SK-N-SH treated with all-trans-retinoic acid at 6 μM for 48 hours (cell line): ENCODE measurements at regions not wholly inside any gene's neighbourhood (a gene's known extent, or its start where the extent isn't known, plus 50 kb on each side); places are given as distances from the start of the nearest gene placed in this dataset.
"Not testable (repeated sequence)": the region's sequence is repeated elsewhere in the genome, so short reads cannot be mapped to it uniquely, and the experiment has no call there.

ENCODE experiments used
- ATAC-seq: fragments of 200-7000 bp; cut with Tn5 transposase; 3 replicates; pipeline ENCODE4 v1.9.1; 2020; ENCODE audit warnings: mild to moderate bottlenecking, moderate library complexity
- ARNTL ChIP-seq: fragments of 450-650 bp; formaldehyde crosslinking; IDR thresholded peaks from 2 replicates; pipeline ENCODE4 v1.5.0; 2020; ENCODE audit warnings: low read depth, mild to moderate bottlenecking, moderate library complexity, borderline replicate concordance
- CREB5 ChIP-seq: fragments of 250-450 bp; sonication (Bioruptor Pico); IDR thresholded peaks from 2 replicates; pipeline ENCODE4 v1.5.1; 2020; ENCODE audit warnings: low read depth, mild to moderate bottlenecking, moderate library complexity
- CSDC2 ChIP-seq: fragments of 250-450 bp; sonication (Bioruptor Pico); IDR thresholded peaks from 2 replicates; pipeline ENCODE4 v1.5.0; 2020; ENCODE audit warnings: mild to moderate bottlenecking, moderate library complexity
- ESRRG ChIP-seq: fragments of 250-450 bp; sonication (Bioruptor Pico); IDR thresholded peaks from 2 replicates; pipeline ENCODE4 v1.6.1; 2021; ENCODE audit warnings: mild to moderate bottlenecking
- GLIS3 ChIP-seq: fragments of 250-450 bp; sonication (Bioruptor Pico); IDR thresholded peaks from 2 replicates; pipeline ENCODE4 v1.5.0; 2020; ENCODE audit warnings: mild to moderate bottlenecking, moderate library complexity
- ISL1 ChIP-seq: fragments of 250-450 bp; sonication (Bioruptor Pico); IDR thresholded peaks from 2 replicates; pipeline ENCODE4 v2.1.2; 2022; ENCODE audit warnings: mild to moderate bottlenecking, moderate library complexity
- OSR1 ChIP-seq: fragments of 250-450 bp; sonication (Bioruptor Pico); IDR thresholded peaks from 2 replicates; pipeline ENCODE4 v1.8.0; 2022; ENCODE audit warnings: moderate library complexity, mild to moderate bottlenecking, inconsistent platforms
- PATZ1 ChIP-seq: fragments of 250-450 bp; sonication (Bioruptor Pico); IDR thresholded peaks from 2 replicates; pipeline ENCODE4 v1.8.0; 2020; ENCODE audit warnings: mild to moderate bottlenecking, moderate library complexity, borderline replicate concordance
- POU6F1 ChIP-seq: fragments of 250-450 bp; sonication (Bioruptor Pico); IDR thresholded peaks from 2 replicates; pipeline ENCODE4 v1.8.0; 2021; ENCODE audit warnings: low read depth, mild to moderate bottlenecking, moderate library complexity, borderline replicate concordance
- PPARA ChIP-seq: fragments of 250-450 bp; sonication (Bioruptor Pico); IDR thresholded peaks from 2 replicates; pipeline ENCODE4 v1.5.0; 2020; ENCODE audit warnings: mild to moderate bottlenecking, borderline replicate concordance
- RARB ChIP-seq: fragments of 250-450 bp; sonication (Bioruptor Pico); IDR thresholded peaks from 2 replicates; pipeline ENCODE4 v1.8.0; 2021; ENCODE audit warnings: mild to moderate bottlenecking, moderate library complexity
- SNAI2 ChIP-seq: fragments of 250-450 bp; sonication (Bioruptor Pico); IDR thresholded peaks from 2 replicates; pipeline ENCODE4 v1.5.0; 2020; ENCODE audit warnings: mild to moderate bottlenecking, moderate library complexity
- TCF4 ChIP-seq: fragments of 250-450 bp; sonication (Bioruptor Pico); IDR thresholded peaks from 2 replicates; pipeline ENCODE4 v1.8.0; 2021; ENCODE audit warnings: mild to moderate bottlenecking, moderate library complexity, borderline replicate concordance
- TOX ChIP-seq: fragments of 250-450 bp; sonication (Bioruptor Pico); IDR thresholded peaks from 2 replicates; pipeline ENCODE4 v1.8.0; 2021; ENCODE audit warnings: mild to moderate bottlenecking, moderate library complexity, borderline replicate concordance
- ZC3H10 ChIP-seq: fragments of 250-450 bp; sonication (Bioruptor Pico); IDR thresholded peaks from 2 replicates; pipeline ENCODE4 v1.5.1; 2021; ENCODE audit warnings: mild to moderate bottlenecking, moderate library complexity
- ZFP3 ChIP-seq: fragments of 250-450 bp; sonication (Bioruptor Pico); IDR thresholded peaks from 2 replicates; pipeline ENCODE4 v1.5.0; 2020; ENCODE audit warnings: mild to moderate bottlenecking, moderate library complexity
- ZFP30 ChIP-seq: fragments of 450-650 bp; formaldehyde crosslinking; IDR thresholded peaks from 2 replicates; pipeline ENCODE4 v1.5.0; 2022; ENCODE audit warnings: mild to moderate bottlenecking, moderate library complexity
- ZNF565 ChIP-seq: fragments of 450-650 bp; formaldehyde crosslinking; conservative IDR thresholded peaks from 2 replicates; pipeline ENCODE4 v1.5.0; 2020; ENCODE audit warnings: low read depth, mild to moderate bottlenecking, moderate library complexity
- ZNF70 ChIP-seq: fragments of 450-650 bp; formaldehyde crosslinking; IDR thresholded peaks from 2 replicates; pipeline ENCODE4 v1.5.0; 2020; ENCODE audit warnings: mild to moderate bottlenecking, moderate library complexity
- ZNF8 ChIP-seq: fragments of 450-650 bp; formaldehyde crosslinking; IDR thresholded peaks from 2 replicates; pipeline ENCODE4 v1.5.0; 2020; ENCODE audit warnings: mild to moderate bottlenecking, moderate library complexity
- TF ChIP-seq, protein P1 (sequence below): fragments of 250-450 bp; sonication (Bioruptor Pico); IDR thresholded peaks from 2 replicates; pipeline ENCODE4 v1.5.0; 2020; ENCODE audit warnings: mild to moderate bottlenecking, moderate library complexity
- TF ChIP-seq, protein P2 (sequence below): fragments of 250-450 bp; sonication (Bioruptor Pico); IDR thresholded peaks from 2 replicates; pipeline ENCODE4 v1.5.1; 2021; ENCODE audit warnings: mild to moderate bottlenecking, moderate library complexity

- no peak for ATAC-seq
- TF ChIP-seq ARNTL (CRISPR knock-in tag), result no peak
- no peak for TF ChIP-seq ZNF8 (CRISPR knock-in tag)
- TF ChIP-seq, protein P1, sequence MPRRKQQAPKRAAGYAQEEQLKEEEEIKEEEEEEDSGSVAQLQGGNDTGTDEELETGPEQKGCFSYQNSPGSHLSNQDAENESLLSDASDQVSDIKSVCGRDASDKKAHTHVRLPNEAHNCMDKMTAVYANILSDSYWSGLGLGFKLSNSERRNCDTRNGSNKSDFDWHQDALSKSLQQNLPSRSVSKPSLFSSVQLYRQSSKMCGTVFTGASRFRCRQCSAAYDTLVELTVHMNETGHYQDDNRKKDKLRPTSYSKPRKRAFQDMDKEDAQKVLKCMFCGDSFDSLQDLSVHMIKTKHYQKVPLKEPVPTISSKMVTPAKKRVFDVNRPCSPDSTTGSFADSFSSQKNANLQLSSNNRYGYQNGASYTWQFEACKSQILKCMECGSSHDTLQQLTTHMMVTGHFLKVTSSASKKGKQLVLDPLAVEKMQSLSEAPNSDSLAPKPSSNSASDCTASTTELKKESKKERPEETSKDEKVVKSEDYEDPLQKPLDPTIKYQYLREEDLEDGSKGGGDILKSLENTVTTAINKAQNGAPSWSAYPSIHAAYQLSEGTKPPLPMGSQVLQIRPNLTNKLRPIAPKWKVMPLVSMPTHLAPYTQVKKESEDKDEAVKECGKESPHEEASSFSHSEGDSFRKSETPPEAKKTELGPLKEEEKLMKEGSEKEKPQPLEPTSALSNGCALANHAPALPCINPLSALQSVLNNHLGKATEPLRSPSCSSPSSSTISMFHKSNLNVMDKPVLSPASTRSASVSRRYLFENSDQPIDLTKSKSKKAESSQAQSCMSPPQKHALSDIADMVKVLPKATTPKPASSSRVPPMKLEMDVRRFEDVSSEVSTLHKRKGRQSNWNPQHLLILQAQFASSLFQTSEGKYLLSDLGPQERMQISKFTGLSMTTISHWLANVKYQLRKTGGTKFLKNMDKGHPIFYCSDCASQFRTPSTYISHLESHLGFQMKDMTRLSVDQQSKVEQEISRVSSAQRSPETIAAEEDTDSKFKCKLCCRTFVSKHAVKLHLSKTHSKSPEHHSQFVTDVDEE, result no peak
- no peak for TF ChIP-seq PATZ1 (CRISPR knock-in tag)
- no peak for TF ChIP-seq TCF4 (CRISPR knock-in tag)
- TF ChIP-seq CSDC2, result no peak
- no peak for TF ChIP-seq ZNF70 (CRISPR knock-in tag)
- TF ChIP-seq SNAI2 (CRISPR knock-in tag), result no peak
- no peak for TF ChIP-seq GLIS3 (CRISPR knock-in tag)
- TF ChIP-seq OSR1, result no peak
- no peak for TF ChIP-seq ZC3H10
- no peak for TF ChIP-seq RARB (CRISPR knock-in tag)
- no peak for TF ChIP-seq PPARA (CRISPR knock-in tag)
- TF ChIP-seq ESRRG (CRISPR knock-in tag), result no peak
- TF ChIP-seq ZNF565 (CRISPR knock-in tag), result no peak
- TF ChIP-seq ISL1, result no peak
- no peak for TF ChIP-seq CREB5
- TF ChIP-seq ZFP30, result no peak
- no peak for TF ChIP-seq POU6F1 (CRISPR knock-in tag)
- TF ChIP-seq ZFP3 (CRISPR knock-in tag), result no peak
Measured at GRCh38 chr6:120759570-120759969, 574.7 kb downstream of the TBC1D32 start.

- ATAC-seq, result not testable (repeated sequence)
Measured at GRCh38 chr6:120748574-120748973, 585.7 kb downstream of the TBC1D32 start.

GRCh38 chr6:120736740-120737139, 597.5 kb downstream of the TBC1D32 start:
- ATAC-seq, result no peak
- TF ChIP-seq, protein P2, sequence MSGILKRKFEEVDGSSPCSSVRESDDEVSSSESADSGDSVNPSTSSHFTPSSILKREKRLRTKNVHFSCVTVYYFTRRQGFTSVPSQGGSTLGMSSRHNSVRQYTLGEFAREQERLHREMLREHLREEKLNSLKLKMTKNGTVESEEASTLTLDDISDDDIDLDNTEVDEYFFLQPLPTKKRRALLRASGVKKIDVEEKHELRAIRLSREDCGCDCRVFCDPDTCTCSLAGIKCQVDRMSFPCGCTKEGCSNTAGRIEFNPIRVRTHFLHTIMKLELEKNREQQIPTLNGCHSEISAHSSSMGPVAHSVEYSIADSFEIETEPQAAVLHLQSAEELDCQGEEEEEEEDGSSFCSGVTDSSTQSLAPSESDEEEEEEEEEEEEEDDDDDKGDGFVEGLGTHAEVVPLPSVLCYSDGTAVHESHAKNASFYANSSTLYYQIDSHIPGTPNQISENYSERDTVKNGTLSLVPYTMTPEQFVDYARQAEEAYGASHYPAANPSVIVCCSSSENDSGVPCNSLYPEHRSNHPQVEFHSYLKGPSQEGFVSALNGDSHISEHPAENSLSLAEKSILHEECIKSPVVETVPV, result no peak
- TF ChIP-seq PPARA (CRISPR knock-in tag) (no peak), ARNTL (CRISPR knock-in tag) (no peak), PATZ1 (CRISPR knock-in tag) (no peak), ZNF565 (CRISPR knock-in tag) (no peak), TOX (CRISPR knock-in tag) (no peak), SNAI2 (CRISPR knock-in tag) (no peak), GLIS3 (CRISPR knock-in tag) (no peak), ZNF70 (CRISPR knock-in tag) (no peak), ISL1 (no peak)
- TF ChIP-seq, protein P1, result no peak
